ENCODE measurements at regions not wholly inside any gene's neighbourhood (a gene's known extent, or its start where the extent isn't known, plus 50 kb on each side); places are given as distances from the start of the nearest gene placed in this dataset.
"Not testable (repeated sequence)": the region's sequence is repeated elsewhere in the genome, so short reads cannot be mapped to it uniquely, and the experiment has no call there.

GRCh38 chr10:125554016-125554703 lies 128.8 kb downstream of the TEX36 start:
- DNase-seq (ENCODE audit: low spot score) = no peak

GRCh38 chr10:125553091-125553490 lies 129.9 kb downstream of the TEX36 start:
- DNase-seq (ENCODE audit: low spot score) = no peak

DNA sequence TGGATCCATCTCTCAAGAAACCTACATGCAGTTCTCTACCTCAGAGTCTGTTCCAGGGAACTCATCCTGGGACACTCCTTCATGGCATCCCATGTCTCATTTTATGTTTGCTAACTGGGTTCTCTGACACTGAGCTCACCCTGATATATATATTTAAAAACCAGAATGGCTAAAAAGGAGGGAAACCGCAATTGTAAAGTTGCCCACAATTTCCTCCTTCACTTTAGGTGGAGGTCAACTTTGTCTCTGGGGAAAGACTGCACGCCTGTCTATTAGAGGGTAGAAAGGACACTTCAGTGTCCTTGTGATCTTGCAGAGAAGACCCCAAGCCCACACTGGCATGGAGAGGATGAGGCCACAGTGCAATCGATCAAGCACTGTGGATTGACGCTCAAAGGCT lies 131.7 kb downstream of the TEX36 start:
- no peak for DNase-seq (ENCODE audit: low spot score)

DNA sequence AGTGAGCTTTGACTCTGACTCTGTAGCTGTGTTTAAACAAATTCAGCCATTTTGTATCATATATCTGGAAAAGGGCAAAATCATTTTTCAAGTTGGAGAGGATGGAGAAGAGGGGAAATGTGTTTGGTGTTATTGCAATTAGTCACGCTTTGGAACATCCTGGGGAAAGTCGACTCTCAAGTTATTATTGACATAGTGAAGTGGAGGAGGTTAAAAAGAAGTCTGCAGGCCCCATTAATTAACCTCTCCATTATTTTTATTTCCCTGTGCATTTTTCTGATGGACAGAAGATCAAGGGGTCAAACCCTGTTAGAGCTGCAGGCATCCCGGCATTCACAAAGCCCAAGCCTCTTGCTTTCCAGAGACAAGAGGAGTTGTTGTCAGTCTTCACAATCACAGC lies 132.6 kb downstream of the TEX36 start:
- DNase-seq (ENCODE audit: low spot score) = no peak

GRCh38 chr10:125549653-125550052 lies 133.3 kb downstream of the TEX36 start:
- no peak for DNase-seq (ENCODE audit: low spot score)

GRCh38 chr10:125548878-125549277 lies 134.1 kb downstream of the TEX36 start:
- no peak for DNase-seq (ENCODE audit: low spot score)

DNA sequence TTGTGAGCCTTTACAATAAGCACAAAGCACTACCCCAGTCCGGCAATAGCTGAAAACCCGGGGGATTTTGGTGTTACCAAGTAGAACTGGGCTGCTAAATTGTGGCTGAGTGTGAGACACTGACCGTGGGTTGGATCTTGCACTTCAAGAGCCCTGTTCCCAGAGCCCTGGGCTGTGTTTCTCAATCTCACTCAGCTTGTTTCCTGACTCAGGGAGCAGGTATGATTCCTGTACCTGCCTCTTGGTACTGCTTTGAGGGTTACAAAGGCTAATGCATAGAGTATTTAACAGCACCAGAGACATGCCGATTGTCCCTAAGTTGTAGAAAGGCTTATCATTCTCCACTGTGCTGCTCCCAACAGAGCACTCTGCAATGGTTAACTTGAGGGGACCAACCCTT lies 134.6 kb downstream of the TEX36 start:
- DNase-seq (ENCODE audit: low spot score) = no peak

DNA sequence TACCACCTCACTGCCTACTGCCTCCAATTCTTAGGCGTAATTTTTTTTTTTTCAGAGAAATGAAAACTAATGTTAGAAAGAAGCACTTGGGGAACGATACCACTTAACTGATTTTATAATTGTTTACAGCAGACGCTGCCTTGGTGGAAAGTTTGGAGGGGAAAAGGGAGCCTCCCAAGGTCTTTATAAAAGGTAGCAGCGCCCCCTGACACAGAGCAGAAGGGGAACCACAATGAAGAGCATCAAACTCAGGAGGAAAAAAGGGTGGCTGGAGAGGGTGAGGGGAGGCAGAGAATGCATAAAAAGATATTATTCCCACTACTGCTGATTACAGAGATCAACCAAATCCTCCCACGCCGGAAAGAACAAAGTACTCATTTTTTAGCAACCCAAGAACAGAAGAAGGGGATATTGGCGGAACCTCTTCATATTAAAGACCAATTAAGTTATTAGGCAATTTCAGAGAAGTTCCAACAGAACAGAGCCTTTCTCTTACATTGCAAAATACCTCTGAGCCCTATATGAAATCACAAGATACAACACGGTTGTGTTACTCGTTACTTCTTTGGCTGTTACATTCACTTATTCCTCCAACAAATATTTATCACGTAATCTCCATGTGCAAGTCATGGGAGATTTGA lies 135.8 kb downstream of the TEX36 start:
- DNase-seq (ENCODE audit: low spot score) = no peak

GRCh38 chr10:125543796-125544195 lies 139.2 kb downstream of the TEX36 start:
- no peak for DNase-seq (ENCODE audit: low spot score)

DNA sequence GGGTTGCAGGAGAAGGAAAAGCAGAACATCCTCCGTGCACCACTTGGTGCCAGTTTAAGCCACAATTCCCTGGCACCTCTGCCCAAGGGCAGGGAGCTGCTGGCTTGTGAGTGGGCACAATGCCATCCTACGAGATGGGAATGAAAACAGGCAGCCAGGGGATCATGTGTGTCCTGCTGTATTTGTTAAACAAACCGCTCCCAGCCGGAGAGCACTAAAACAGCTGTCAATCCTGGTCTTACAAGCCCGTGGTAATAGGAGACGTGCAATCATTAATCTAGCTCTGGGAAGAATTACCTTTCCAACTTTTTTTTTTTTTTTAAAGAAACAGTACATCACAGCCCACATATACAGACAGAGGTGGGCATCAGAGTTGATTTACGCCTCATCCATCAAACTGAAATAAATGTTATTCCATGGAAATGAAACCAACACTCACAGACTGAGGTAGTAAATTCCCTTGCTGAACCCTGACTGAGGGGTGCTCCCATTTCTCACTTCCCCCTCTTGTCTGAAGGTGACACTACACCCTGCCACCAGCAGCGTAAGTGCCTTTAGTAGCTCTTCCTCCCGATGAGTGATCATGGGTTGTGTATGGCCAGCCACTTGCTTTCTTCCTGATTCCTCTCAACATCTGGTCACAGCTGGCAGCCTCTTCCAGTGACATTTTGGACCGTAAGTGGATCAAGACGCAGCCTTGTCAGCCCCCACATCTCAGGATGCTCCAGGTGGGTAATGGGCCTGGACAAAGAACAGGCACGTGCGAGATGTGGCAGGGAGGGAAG lies 143.8 kb downstream of the TEX36 start:
- DNase-seq (ENCODE audit: low spot score) = peak; percentile 64

- DNase-seq (ENCODE audit: low spot score) = no peak
These were observed 146.7 kb downstream of the TEX36 start for GRCh38 chr10:125536236-125536635.

GRCh38 chr10:125535559-125535958 lies 147.4 kb downstream of the TEX36 start:
- no peak for DNase-seq (ENCODE audit: low spot score)

GRCh38 chr10:125534515-125534914 lies 148.4 kb downstream of the TEX36 start:
- no peak for DNase-seq (ENCODE audit: low spot score)

GRCh38 chr10:125533866-125534265 lies 149.1 kb downstream of the TEX36 start:
- DNase-seq (ENCODE audit: low spot score) = no peak

GRCh38 chr10:125531465-125531864 lies 151.5 kb downstream of the TEX36 start:
- DNase-seq (ENCODE audit: low spot score) = no peak

DNA sequence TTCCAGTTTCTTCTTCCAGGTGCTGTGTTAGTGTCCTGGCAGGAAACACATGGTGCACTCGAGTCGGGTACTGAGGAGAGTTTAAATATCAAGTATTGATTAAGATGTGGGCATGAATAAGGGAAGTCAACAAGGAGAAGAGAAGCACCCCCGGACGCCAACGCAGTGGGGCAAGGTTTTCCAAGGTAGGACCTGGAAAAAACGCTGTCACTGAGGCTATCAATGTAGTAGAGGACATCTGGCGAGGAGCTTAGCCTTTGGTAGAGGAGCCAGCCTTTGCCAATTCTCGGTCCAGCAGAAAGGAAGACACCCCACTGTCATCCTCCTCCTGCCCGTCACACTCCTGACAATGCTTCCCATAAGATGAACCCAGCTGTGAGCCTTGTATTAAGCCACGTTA lies 159.6 kb downstream of the TEX36 start:
- DNase-seq (ENCODE audit: low spot score) = no peak

DNA sequence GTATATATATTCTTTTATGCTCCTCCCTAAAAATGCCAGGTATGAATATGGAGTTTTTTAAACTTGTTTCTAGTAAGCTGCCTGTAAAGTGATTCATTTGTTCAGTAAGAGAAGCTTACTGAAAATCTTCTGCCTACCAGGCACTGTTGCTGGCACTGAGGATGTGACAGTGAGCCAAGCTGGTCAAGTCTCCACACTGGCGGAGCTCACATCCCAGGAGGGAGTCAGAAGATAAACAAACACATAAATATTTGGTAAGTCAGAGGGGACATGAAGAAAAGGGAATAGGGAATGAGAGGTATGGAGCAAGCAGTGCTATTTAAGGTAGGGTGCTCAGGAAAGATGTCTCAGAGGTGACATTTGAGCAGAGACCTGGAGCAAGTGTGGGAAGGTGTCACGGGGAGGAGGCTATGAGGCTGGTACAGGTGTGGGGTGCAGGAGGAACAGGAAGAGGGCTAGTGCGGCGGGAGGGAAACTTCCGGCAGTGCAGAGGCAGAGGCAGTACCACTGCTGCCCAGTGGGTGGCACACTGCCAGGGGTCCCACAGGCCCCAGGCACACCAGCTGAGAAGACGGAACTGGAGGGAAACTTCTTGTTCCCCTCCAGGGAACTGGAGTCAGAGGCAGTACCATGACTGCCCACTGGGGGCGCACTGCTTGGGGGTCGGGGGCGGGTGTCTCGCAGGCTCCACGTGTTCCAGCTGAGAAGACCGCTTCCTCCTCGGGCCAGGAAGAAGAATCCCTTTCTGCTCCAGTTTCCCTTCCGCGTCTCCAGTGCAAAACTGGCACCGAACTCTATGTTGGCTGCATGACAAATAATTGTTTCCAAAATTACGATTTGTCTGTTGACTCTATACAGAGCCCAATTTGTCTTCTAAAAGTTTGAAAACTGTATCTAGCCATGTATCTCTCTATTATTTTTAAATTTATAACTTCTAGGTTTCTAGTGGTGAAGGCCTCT lies 161.0 kb downstream of the TEX36 start:
- DNase-seq (ENCODE audit: low spot score) = no peak

GRCh38 chr10:125520968-125521367 lies 162.0 kb downstream of the TEX36 start:
- no peak for DNase-seq (ENCODE audit: low spot score)

DNA sequence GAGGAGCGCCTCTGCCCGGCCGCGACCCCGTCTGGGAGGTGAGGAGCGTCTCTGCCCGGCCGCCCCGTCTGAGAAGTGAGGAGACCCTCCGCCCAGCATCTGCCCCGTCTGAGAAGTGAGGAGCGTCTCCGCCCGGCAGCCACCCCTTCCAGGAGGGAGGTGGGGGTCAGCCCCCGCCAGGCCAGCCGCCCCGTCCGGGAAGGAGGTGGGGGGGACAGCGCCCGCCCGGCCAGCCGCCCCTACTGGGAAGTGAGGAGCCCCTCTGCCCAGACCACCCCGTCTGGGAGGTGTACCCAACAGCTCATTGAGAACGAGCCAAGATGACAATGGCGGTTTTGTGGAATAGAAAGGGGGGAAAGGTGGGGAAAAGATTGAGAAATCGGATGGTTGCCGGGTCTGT lies 164.6 kb downstream of the TEX36 start:
- not testable (repeated sequence) for DNase-seq (ENCODE audit: low spot score)

DNA sequence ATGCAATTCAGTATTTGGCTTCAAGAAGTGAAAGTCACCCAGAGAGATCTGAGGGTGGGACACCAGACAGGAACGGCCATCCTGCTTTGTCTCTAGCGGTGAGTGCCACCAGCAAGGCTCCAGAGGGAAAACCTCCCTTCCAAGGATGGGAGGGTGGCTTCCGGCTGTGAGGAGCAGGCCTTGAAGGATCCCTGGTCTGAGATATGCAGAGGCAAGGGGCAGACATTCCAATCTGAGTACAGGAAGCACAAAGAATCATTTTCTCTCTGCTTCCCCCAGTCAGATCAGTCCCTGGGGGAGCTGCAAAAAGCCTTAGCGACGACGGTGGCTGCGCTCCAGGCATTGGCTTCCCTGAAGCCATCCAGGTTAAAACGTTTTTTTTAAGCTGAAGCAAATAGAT lies 167.4 kb downstream of the TEX36 start:
- no peak for DNase-seq (ENCODE audit: low spot score)

- peak; percentile 91 for DNase-seq (ENCODE audit: low spot score)
These were observed 168.5 kb downstream of the TEX36 start for GRCh38 chr10:125514206-125515162.
